B cell (primary cell): ENCODE measurements at regions not wholly inside any gene's neighbourhood (a gene's known extent, or its start where the extent isn't known, plus 50 kb on each side); places are given as distances from the start of the nearest gene placed in this dataset.

Experiments used
- ATAC-seq: fragments of 200-7000 bp; cut with Tn5 transposase; one replicate; pipeline ENCODE4 v1.10.0; 2021; ENCODE audit warnings: low read depth, mild to moderate bottlenecking, moderate number of reproducible peaks, moderate library complexity
- CTCF ChIA-PET: fragments of 350-600 bp; sonication (Branson Sonifier 250); formaldehyde crosslinking; loops from one replicate; lab custom pipeline; 2021; ENCODE audit warnings: antibody characterized with exemption, inconsistent platforms; lab: Charles Lee
- POLR2A ChIA-PET: fragments of 350-600 bp; sonication (Branson Sonifier 250); formaldehyde crosslinking; loops from one replicate; lab custom pipeline; 2021; ENCODE audit warnings: antibody characterized with exemption; lab: Charles Lee
- DNase-seq: peaks from one replicate; pipeline ENCODE4 v3.0.0; 2013
- H2AFZ ChIP-seq: 2 replicates; pipeline ENCODE4 v1.6.1; 2012; ENCODE audit warnings: mild to moderate bottlenecking, low read depth, low read length; ENCODE audit not compliant: insufficient read depth, poor library complexity, severe bottlenecking
- H3K27ac ChIP-seq, 2 donors: 1 replicate in 1 of 2; 2 replicates in 1 of 2; pipeline ENCODE4 v1.5.1; 2012 to 2013; ENCODE audit warnings: low read length in 2 of 2, mild to moderate bottlenecking in 2 of 2, moderate library complexity in 1 of 2
- H3K27me3 ChIP-seq, 4 experiments: fragments of 200-600 bp in 1 of 4; sonication (generic) in 1 of 4; replicated peaks in 1 of 4; 1 replicate in 2 of 4; 2 replicates in 2 of 4; pipeline versions ENCODE4 v1.6.1 to v1.7.0; 2013 to 2016; ENCODE audit warnings: low read length in 3 of 4, mild to moderate bottlenecking in 2 of 4, mixed read lengths in 1 of 4, moderate library complexity in 1 of 4; ENCODE audit not compliant: insufficient read depth in 4 of 4, control insufficient read depth in 3 of 4; ENCODE audit errors: control extremely low read depth in 1 of 4
- H3K36me3 ChIP-seq, 2 experiments: replicated peaks in 1 of 2; 1 replicate in 1 of 2; 2 replicates in 1 of 2; pipeline versions ENCODE4 v1.6.1 to v1.7.1; 2013; ENCODE audit warnings: low read length in 1 of 2; ENCODE audit not compliant: insufficient read depth in 2 of 2, control insufficient read depth in 1 of 2; ENCODE audit errors: control extremely low read depth in 1 of 2, extremely low read depth in 1 of 2
- H3K4me1 ChIP-seq, 2 donors: fragments of 200-600 bp in 1 of 2; sonication (generic) in 1 of 2; 1 replicate in 1 of 2; 2 replicates in 1 of 2; pipeline versions ENCODE4 v1.5.1 to v1.6.1; 2013 to 2017; ENCODE audit warnings: low read length in 2 of 2; ENCODE audit not compliant: control insufficient read depth in 2 of 2, insufficient read depth in 2 of 2
- H3K4me2 ChIP-seq: replicated peaks from 2 replicates; pipeline ENCODE3; 2012; ENCODE audit warnings: mild to moderate bottlenecking, low read depth, low read length; ENCODE audit not compliant: poor library complexity, severe bottlenecking
- H3K4me3 ChIP-seq, 5 experiments: fragments of 200-600 bp in 1 of 5; sonication (generic) in 1 of 5; 1 replicate in 3 of 5; 2 replicates in 2 of 5; pipeline versions ENCODE4 v1.5.1 to v1.7.0; 2011 to 2016; ENCODE audit warnings: low read length in 4 of 5, mild to moderate bottlenecking in 4 of 5, low read depth in 2 of 5, control low read depth in 1 of 5, moderate library complexity in 1 of 5; ENCODE audit not compliant: insufficient read depth in 1 of 5; ENCODE audit errors: control extremely low read depth in 1 of 5, extremely low read depth in 1 of 5
- H3K79me2 ChIP-seq: fragments of 200-600 bp; sonication (generic); one replicate; pipeline ENCODE4 v1.6.0; 2016; ENCODE audit warnings: low read length; ENCODE audit not compliant: control insufficient read depth, insufficient read depth
- H3K9ac ChIP-seq: fragments of 200-600 bp; sonication (generic); 2 replicates; pipeline ENCODE4 v1.6.1; 2017; ENCODE audit warnings: mild to moderate bottlenecking, low read length, moderate library complexity
- H3K9me3 ChIP-seq, 3 donors: one replicate each; pipeline versions ENCODE4 v1.6.1 to v1.7.1; 2013; ENCODE audit warnings: low read length in 2 of 3; ENCODE audit not compliant: control insufficient read depth in 2 of 3, insufficient read depth in 1 of 3; ENCODE audit errors: control extremely low read depth in 1 of 3
- H4K20me1 ChIP-seq: 2 replicates; pipeline ENCODE4 v1.6.0; 2012; ENCODE audit warnings: mild to moderate bottlenecking, low read length; ENCODE audit not compliant: insufficient read depth, control insufficient read depth, poor library complexity, severe bottlenecking
- H3K27ac Mint-ChIP-seq: one replicate; pipeline ENCODE4 v1.8.0; 2021; ENCODE audit warnings: mixed read lengths
- H3K27me3 Mint-ChIP-seq: one replicate; pipeline ENCODE4 v1.8.0; 2021; ENCODE audit warnings: mixed read lengths
- H3K4me1 Mint-ChIP-seq: one replicate; pipeline ENCODE4 v1.8.0; 2021; ENCODE audit warnings: mixed read lengths
- H3K4me3 Mint-ChIP-seq: one replicate; pipeline ENCODE4 v1.8.0; 2021; ENCODE audit warnings: mixed read lengths
- H3K9me3 Mint-ChIP-seq: one replicate; pipeline ENCODE4 v1.8.0; 2022; ENCODE audit warnings: mixed read lengths; ENCODE audit not compliant: insufficient read depth
- EZH2 ChIP-seq: IDR thresholded peaks from 2 replicates; pipeline ENCODE4 v1.6.1; 2012; ENCODE audit warnings: borderline replicate concordance, low read depth, mild to moderate bottlenecking, moderate library complexity, low read length; ENCODE audit not compliant: insufficient read depth, poor library complexity, severe bottlenecking
- WGBS: methylation state at CpG from one replicate; pipeline ENCODE4 v1.1.5; 2013; ENCODE audit warnings: missing lambda C conversion rate; ENCODE audit not compliant: insufficient coverage; 5-methylcytosine and 5-hydroxymethylcytosine counted together
- intact Hi-C: fragments of 100-400 bp; cut with micrococcal nuclease; formaldehyde crosslinking; loops from one replicate; pipeline ENCODE4 v1.10.0; 2022
- TF ChIP-seq, protein P1 (sequence below): fragments of 200-600 bp; IDR thresholded peaks from one replicate; pipeline ENCODE4 v1.8.0; 2022; ENCODE audit warnings: antibody characterized with exemption, mild to moderate bottlenecking

DNA sequence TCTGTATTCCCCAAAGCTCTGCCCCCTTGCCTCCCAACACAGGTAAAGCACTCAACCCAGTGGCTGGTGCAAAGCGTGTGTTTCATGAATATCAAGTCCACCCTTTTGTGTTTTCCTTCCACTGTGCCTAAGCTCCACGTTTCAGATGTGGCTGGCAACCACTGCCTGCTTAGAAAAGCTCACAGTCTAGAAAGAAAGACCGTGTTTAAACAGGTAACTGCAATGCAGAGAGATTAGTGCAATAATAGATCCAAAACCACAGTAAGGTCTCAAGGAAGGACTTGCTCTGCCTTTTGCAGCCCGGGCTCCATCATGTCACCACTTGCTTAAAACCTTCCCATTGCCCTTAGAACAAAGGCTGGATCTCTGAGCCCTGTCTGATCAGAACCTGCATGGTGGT lies 240.2 kb upstream of the C16orf82 start:
- CTCF ChIA-PET: no interaction called here

GRCh38 chr16:26827386-26827785 lies 239.3 kb upstream of the C16orf82 start:
- no peak for ATAC-seq
- H3K27me3 ChIP-seq: peaks cover 0 to 4% (median 0%) of the 10 kb centered on the region in 4 experiments
- no peaks in the 10 kb centered on the region for H3K4me1 ChIP-seq
- POLR2A ChIA-PET: no interaction called here
- H3K9ac ChIP-seq: no peak overlapping the region
- no peak overlapping the region for H3K4me2 ChIP-seq
- H2AFZ ChIP-seq: no peak overlapping the region
- H3K27ac Mint-ChIP-seq: no peak overlapping the region
- H3K27ac ChIP-seq: no peak overlapping the region
- H3K4me3 Mint-ChIP-seq: no peak overlapping the region
- no peaks in the 10 kb centered on the region for H3K4me1 Mint-ChIP-seq
- no peaks in the 10 kb centered on the region for H3K36me3 ChIP-seq
- 91% methylated on average over 2 of the region's 4 CpGs for WGBS
- intact Hi-C loops: no loop called here
- peaks cover 16% of the 10 kb centered on the region for H3K27me3 Mint-ChIP-seq
- H4K20me1 ChIP-seq: no peaks in the 10 kb centered on the region
- CTCF ChIA-PET: no interaction called here
- no peak for TF ChIP-seq EZH2
- TF ChIP-seq, protein P1, sequence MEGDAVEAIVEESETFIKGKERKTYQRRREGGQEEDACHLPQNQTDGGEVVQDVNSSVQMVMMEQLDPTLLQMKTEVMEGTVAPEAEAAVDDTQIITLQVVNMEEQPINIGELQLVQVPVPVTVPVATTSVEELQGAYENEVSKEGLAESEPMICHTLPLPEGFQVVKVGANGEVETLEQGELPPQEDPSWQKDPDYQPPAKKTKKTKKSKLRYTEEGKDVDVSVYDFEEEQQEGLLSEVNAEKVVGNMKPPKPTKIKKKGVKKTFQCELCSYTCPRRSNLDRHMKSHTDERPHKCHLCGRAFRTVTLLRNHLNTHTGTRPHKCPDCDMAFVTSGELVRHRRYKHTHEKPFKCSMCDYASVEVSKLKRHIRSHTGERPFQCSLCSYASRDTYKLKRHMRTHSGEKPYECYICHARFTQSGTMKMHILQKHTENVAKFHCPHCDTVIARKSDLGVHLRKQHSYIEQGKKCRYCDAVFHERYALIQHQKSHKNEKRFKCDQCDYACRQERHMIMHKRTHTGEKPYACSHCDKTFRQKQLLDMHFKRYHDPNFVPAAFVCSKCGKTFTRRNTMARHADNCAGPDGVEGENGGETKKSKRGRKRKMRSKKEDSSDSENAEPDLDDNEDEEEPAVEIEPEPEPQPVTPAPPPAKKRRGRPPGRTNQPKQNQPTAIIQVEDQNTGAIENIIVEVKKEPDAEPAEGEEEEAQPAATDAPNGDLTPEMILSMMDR: no peak
- no peak for DNase-seq
- H3K9me3 Mint-ChIP-seq: peaks cover 6% of the 10 kb centered on the region
- no peak overlapping the region for H3K4me3 ChIP-seq
- no peaks in the 10 kb centered on the region for H3K79me2 ChIP-seq
- H3K9me3 ChIP-seq: no peaks in the 10 kb centered on the region

More for the DNA sequence above, 240.2 kb upstream of the C16orf82 start:
- POLR2A ChIA-PET: no interaction called here
- no peaks in the 10 kb centered on the region for H3K9me3 Mint-ChIP-seq
- intact Hi-C loops: no loop called here
- Histone ChIP-seq H3K79me2 (no peaks in the 10 kb centered on the region), H3K27ac (no peak overlapping the region), H3K4me1 (no peaks in the 10 kb centered on the region), H3K36me3 (no peaks in the 10 kb centered on the region), H4K20me1 (no peaks in the 10 kb centered on the region), H3K9ac (no peak overlapping the region), H3K9me3 (no peaks in the 10 kb centered on the region), H3K27me3 (peaks cover 0 to 4% (median 0%) of the 10 kb centered on the region in 4 experiments), H2AFZ (no peak overlapping the region), H3K4me3 (no peak overlapping the region), H3K4me2 (no peak overlapping the region)
- ATAC-seq (no peak), DNase-seq (no peak)
- 70% methylated on average over 4 of the region's 4 CpGs for WGBS
- H3K27ac Mint-ChIP-seq: no peak overlapping the region
- no peak overlapping the region for H3K4me3 Mint-ChIP-seq
- TF ChIP-seq, protein P1: no peak
- no peak for TF ChIP-seq EZH2
- peaks cover 16% of the 10 kb centered on the region for H3K27me3 Mint-ChIP-seq
- no peaks in the 10 kb centered on the region for H3K4me1 Mint-ChIP-seq
